Choroid plexus epithelial cell (primary cell): ENCODE measurements at regions not wholly inside any gene's neighbourhood (a gene's known extent, or its start where the extent isn't known, plus 50 kb on each side); places are given as distances from the start of the nearest gene placed in this dataset.
"Not testable (repeated sequence)": the region's sequence is repeated elsewhere in the genome, so short reads cannot be mapped to it uniquely, and the experiment has no call there.

Experiments
- DNase-seq: peaks from one replicate; pipeline ENCODE4 v3.0.0-alpha.2; 2010; ENCODE audit warnings: low read depth
- H3K4me3 ChIP-seq: 2 replicates; pipeline ENCODE4 v1.5.1; 2011; ENCODE audit warnings: low read depth, mild to moderate bottlenecking, control low read depth, low read length, moderate library complexity
- TF ChIP-seq, protein P1 (sequence below): conservative IDR thresholded peaks from 2 replicates; pipeline ENCODE4 v1.5.1; 2011; ENCODE audit warnings: low read depth, mild to moderate bottlenecking, control low read depth, inconsistent platforms, low read length, moderate library complexity

DNA sequence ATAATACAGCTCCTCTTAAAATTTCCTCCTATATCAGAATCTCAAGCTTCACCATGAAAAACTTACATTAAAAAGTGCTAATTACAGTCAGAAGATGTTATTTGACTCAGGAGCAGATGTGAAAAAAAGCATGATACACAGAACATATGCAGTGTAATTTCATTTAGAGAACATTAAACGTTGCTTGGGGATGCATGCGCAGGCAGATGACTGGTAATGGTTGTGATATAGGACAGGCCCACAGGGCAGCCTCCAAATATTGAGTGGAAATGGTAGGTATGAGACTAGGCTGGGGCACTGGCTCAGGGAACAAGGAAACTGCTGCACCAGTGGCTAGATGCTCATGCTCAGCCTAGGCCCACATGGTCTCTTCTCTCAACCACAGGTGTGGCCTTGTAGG, 69.7 kb downstream of the IARS1 start:
- no peak overlapping the region for H3K4me3 ChIP-seq
- no peak for DNase-seq
- TF ChIP-seq, protein P1, sequence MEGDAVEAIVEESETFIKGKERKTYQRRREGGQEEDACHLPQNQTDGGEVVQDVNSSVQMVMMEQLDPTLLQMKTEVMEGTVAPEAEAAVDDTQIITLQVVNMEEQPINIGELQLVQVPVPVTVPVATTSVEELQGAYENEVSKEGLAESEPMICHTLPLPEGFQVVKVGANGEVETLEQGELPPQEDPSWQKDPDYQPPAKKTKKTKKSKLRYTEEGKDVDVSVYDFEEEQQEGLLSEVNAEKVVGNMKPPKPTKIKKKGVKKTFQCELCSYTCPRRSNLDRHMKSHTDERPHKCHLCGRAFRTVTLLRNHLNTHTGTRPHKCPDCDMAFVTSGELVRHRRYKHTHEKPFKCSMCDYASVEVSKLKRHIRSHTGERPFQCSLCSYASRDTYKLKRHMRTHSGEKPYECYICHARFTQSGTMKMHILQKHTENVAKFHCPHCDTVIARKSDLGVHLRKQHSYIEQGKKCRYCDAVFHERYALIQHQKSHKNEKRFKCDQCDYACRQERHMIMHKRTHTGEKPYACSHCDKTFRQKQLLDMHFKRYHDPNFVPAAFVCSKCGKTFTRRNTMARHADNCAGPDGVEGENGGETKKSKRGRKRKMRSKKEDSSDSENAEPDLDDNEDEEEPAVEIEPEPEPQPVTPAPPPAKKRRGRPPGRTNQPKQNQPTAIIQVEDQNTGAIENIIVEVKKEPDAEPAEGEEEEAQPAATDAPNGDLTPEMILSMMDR: no peak

DNA sequence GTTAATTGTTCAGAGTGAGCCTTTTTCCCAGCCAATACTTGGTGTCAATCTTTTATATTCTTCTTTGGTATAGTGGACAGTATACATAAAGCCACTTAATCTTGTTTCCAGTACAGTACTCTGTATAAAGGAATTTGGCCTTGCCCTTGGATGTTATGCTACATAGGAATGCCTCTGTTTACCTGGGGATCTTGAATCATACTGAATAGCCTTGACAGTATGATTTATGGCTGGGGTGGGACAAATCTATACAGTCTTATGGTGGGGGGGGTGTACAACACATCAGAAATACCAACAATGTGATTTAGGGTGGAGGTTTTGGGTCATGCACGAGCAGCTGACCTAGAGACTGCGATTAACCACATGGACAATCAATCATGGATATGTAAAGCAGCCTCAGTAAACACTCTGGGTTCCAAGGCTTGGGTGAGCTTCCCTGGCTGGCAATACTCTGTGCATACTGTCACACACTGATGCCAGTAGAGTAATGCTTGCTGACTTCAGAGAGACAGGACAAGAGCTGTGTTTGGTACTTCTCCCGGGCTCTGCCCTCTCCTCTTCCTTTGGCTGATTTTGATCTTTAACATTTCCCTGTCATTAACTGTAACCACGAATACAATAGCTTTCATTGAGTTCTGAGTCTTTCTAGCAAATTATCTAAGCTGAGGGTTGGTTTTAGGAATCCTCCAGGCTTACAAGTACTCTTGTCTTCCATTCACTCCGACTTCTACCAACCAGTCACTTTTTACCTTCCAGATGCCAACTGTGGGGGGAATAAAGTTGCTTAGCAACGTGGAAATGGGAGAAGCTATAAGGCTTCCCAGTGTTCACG, 84.6 kb downstream of the IARS1 start:
- TF ChIP-seq, protein P1: no peak
- H3K4me3 ChIP-seq: no peak overlapping the region
- DNase-seq: no peak

DNA sequence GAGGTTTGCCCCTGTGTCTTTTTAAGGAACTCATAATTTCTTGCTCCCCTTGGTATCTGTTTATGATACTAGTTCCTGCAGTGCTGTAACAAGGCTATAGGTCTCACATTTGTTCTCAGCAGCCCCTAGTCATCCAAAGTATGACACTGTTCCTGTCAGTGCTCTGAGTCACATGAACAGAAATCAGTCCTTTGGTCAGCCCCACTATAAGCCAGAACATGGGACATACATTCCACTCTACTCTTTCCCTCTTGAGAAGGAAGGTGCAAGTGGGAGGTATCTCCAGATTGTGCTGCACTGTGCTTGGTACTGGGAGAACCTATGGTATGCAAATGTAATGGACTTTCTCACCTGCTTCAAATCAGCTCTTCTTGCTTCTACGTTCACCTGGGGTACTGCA, 87.0 kb downstream of the IARS1 start:
- peak; percentile 44 for DNase-seq
- TF ChIP-seq, protein P1: no peak
- no peak overlapping the region for H3K4me3 ChIP-seq

DNA sequence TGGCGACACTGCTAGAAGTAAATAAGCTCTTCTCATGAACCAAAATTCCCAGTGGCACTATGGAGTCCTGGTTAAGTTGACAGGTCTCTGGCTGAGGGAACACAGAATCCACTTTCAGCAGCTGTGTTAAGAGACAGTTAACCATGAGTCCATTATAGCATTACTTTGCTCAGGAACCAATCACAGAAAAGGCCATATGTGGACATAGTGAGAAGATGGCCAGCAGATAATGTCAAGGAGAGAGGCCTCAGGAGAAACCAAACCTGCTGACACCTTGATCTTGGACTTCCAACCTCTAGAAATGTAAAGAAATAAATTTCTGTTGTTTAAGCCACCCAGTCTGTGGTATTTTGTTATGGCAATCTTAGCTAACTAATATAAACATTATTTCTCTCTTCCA, 88.7 kb upstream of the SPTLC1 start:
- DNase-seq, H3K4me3 ChIP-seq: not testable (repeated sequence)

DNA sequence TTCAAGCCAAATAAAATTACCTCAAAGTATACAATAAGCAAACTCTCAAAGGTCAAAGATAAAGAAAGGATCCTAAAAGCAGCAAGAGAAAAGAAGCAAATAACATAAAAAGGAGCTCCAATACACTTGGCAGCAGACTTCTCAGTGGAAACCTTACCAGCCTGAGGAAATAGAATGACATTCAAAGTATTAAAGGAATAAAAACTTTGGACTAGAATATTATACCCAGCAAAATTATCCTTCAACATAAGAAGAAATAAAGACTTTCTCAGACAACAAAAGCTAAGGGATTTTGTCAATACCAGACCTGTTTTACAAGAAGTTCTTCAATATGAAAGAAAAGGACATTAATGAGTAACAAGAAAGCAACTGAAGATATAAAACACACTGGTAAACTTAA, 83.0 kb upstream of the SPTLC1 start:
- DNase-seq, H3K4me3 ChIP-seq: not testable (repeated sequence)

DNA sequence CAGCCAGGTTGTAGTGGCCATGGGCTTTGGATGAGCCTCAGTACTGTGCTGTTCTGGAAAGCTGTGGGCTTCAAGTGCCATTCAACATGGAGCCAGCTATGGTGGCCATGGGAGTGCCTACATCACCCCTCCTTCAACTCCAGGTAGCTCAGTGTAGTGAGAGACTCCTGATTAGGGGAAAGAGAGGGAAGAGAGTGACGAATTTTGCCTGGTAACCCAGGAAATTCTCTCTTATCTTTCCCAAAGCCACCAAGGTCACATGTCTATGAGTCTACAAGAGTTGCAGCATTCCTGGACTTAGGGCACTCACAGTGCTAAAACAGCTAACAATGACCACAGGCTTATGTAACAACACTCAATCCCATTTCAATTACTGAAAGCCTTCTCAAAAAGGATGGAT, 81.7 kb upstream of the SPTLC1 start:
- no peak overlapping the region for H3K4me3 ChIP-seq
- DNase-seq: peak; percentile 59
- TF ChIP-seq, protein P1: no peak

DNA sequence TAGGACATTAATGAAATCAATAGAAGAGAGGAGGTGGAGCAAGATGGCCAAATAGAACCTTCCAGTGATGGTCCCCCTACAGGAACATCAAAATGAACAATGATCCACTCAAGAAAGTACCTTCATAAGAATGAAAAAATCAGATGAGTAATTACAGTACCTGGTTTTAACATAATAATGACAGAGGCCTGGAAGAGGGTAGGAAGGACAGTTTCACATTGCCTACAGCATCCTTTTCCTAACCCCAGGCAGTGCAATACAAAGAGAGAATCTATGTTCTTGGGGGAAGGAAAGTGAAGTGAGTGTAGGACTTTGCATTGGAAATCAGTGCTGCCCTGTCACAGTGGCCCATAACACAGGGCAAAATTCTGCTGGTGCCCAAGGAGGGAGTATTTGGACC, 81.2 kb upstream of the SPTLC1 start:
- H3K4me3 ChIP-seq: no peak overlapping the region
- DNase-seq: no peak
- TF ChIP-seq, protein P1: no peak

DNA sequence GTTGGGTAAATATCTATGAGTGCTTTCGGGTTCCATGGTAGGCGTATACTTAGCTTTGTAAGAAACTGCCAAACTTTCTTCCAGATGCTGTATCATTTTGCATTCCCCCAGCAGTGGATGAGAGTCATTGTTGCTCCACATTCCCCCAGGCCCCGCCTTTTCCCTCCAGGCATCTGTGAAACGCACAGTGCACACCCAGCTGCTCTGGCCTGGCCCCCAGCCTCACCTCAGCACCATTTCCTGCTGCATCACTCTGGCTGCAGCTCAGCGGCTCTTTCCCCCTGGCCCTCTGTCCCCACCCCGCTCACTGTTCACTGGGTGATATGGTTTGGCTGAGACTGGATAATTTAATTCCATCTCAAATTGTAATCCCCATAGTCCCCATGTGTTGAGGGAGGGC, 76.6 kb upstream of the SPTLC1 start:
- peak; percentile 35 for DNase-seq

More for the DNA sequence above, 76.6 kb upstream of the SPTLC1 start:
- no peak overlapping the region for H3K4me3 ChIP-seq
- TF ChIP-seq, protein P1: no peak
